Type B pancreatic cell (in vitro differentiated cells): ENCODE measurements at regions not wholly inside any gene's neighbourhood (a gene's known extent, or its start where the extent isn't known, plus 50 kb on each side); places are given as distances from the start of the nearest gene placed in this dataset.

ENCODE experiments used
- DNase-seq: peaks from one replicate; pipeline ENCODE4 v3.0.0; 2021; ENCODE audit warnings: mixed read lengths; ENCODE audit not compliant: unreplicated experiment; ENCODE audit errors: extremely low spot score
- H3K27ac Mint-ChIP-seq: 2 replicates; pipeline ENCODE4 v1.8.0; 2021; ENCODE audit warnings: mild to moderate bottlenecking, mixed read lengths
- H3K27me3 Mint-ChIP-seq: 2 replicates; pipeline ENCODE4 v1.8.0; 2021; ENCODE audit warnings: mixed read lengths
- H3K36me3 Mint-ChIP-seq: 2 replicates; pipeline ENCODE4 v1.8.0; 2021; ENCODE audit warnings: mixed read lengths
- H3K4me1 Mint-ChIP-seq: one replicate; pipeline ENCODE4 v1.8.0; 2021; ENCODE audit warnings: mixed read lengths; ENCODE audit not compliant: unreplicated experiment
- H3K4me3 Mint-ChIP-seq: 2 replicates; pipeline ENCODE4 v1.8.0; 2021; ENCODE audit warnings: mild to moderate bottlenecking, mixed read lengths
- H3K9me3 Mint-ChIP-seq: 2 replicates; pipeline ENCODE4 v1.8.0; 2021; ENCODE audit warnings: mixed read lengths
- CTCF ChIP-seq: fragments of 200-600 bp; sonication (generic); conservative IDR thresholded peaks from 2 replicates; pipeline ENCODE4 v1.5.0; 2021; ENCODE audit warnings: antibody characterized with exemption, mild to moderate bottlenecking

DNA sequence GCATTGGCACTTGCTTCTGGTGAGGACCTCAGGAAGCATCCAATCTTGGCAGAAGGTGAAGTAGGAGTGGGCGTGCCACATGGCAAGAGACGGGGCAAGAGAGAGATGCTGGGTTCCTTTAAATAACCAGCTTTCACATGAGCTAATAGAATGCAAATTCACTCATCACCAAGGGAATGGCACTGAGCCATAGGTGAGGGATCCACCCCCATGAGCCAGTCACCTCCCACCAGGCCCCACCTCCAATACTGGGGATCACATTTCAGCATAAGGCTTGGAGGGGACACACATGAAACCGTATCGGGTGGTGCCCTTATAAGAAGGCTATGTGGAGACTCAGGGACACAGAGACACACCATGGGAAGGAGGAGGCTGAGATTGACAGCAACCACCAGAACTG, 140.0 kb upstream of the MSX1 start:
- no peaks in the 10 kb centered on the region for H3K27me3 Mint-ChIP-seq
- no peak overlapping the region for H3K27ac Mint-ChIP-seq
- TF ChIP-seq CTCF = no peak
- H3K4me1 Mint-ChIP-seq = peaks cover 28% of the 10 kb centered on the region
- no peaks in the 10 kb centered on the region for H3K36me3 Mint-ChIP-seq
- H3K4me3 Mint-ChIP-seq = no peak overlapping the region
- no peak for DNase-seq
- peaks cover 5% of the 10 kb centered on the region for H3K9me3 Mint-ChIP-seq

DNA sequence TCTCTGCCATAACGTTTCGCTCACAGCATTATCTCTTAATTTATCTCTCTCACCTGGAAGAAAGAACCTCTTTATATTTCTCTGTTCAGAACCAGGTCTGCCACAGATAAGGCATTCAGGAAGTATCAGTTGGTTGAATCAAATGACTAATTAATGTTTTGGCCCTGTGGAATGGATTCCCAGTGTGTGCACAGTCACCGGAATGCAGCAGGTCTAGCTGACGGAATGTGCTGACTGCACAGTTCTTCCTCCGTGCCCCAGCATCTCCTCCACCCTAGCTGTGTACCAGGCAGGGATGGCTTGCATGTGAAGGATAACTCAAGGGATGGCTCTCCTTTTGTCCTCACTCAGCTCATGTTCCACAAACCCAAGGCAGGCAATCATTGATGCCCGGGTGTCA, 141.8 kb upstream of the MSX1 start:
- Mint-ChIP-seq H3K27ac (peak overlapping the region; percentile 83), H3K4me3 (peak overlapping the region; percentile 37), H3K36me3 (peaks cover 5% of the 10 kb centered on the region), H3K9me3 (peaks cover 5% of the 10 kb centered on the region), H3K27me3 (no peaks in the 10 kb centered on the region), H3K4me1 (peaks cover 28% of the 10 kb centered on the region)
- no peak for DNase-seq
- TF ChIP-seq CTCF = no peak

DNA sequence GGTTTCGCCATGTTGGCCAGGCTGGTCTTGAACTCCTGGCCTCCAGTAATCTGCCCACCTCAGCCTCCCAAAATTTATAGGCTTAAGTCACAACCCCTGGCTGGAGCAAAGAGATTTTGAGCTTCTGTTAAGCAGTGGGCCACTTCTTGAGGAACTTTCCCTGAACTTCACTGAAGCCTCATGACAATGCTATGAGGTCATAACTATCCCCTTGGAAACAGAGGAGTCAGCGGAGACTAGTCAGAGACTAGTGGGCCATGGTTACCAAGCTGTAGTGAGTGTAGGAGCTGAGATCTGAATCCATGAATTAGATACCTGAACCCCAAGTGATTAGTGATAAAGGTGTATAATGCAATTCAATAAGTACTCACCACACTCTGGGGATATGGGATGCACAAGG, 145.1 kb upstream of the MSX1 start:
- Mint-ChIP-seq H3K4me1 (peaks cover 16% of the 10 kb centered on the region), H3K36me3 (peaks cover 5% of the 10 kb centered on the region), H3K4me3 (no peak overlapping the region), H3K27ac (no peak overlapping the region), H3K9me3 (peaks cover 5% of the 10 kb centered on the region), H3K27me3 (no peaks in the 10 kb centered on the region)
- no peak for TF ChIP-seq CTCF
- no peak for DNase-seq

DNA sequence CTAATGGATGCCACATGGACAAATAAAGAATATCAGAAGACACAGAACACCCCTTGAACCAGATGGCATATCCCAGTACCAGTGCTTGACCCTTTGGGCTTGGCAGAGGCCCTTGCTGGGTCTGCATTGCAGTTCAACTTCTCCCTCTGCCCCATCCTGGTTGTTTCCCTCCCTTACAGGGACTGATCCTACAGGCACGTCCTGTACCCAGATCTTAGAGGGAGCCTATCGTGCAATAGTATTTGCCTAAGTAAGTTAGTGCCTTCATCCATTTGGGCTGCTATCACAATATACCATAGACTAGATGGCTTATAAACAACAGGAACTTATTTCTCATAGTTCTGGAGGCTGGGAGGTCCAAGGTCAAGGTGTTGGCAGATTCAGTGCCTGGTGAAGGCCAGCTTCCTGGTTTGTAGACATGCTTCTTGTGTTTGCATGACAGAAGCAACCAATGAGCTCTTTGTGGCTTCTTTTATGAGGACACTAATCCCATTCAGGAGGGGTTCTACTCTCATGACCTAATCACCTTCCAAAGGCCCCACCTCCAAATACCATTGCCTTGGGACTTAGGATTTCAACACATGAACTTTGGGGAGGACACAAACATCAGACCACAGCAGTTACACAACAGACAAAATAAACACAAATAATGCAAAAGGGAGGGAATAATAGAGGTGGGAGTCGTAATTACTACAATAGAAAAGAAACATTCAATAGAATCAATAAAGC, 146.5 kb upstream of the MSX1 start:
- no peak for DNase-seq
- Mint-ChIP-seq H3K4me3 (no peak overlapping the region), H3K9me3 (peaks cover 5% of the 10 kb centered on the region), H3K27ac (peak overlapping the region; percentile 48), H3K36me3 (peaks cover 5% of the 10 kb centered on the region), H3K4me1 (peaks cover 13% of the 10 kb centered on the region), H3K27me3 (no peaks in the 10 kb centered on the region)
- no peak for TF ChIP-seq CTCF

- H3K4me1 Mint-ChIP-seq = peaks cover 6% of the 10 kb centered on the region
- no peak for TF ChIP-seq CTCF
- no peak overlapping the region for H3K4me3 Mint-ChIP-seq
- H3K27me3 Mint-ChIP-seq = no peaks in the 10 kb centered on the region
- DNase-seq = no peak
- peak overlapping the region; percentile 48 for H3K27ac Mint-ChIP-seq
- peaks cover 5% of the 10 kb centered on the region for H3K36me3 Mint-ChIP-seq
- H3K9me3 Mint-ChIP-seq = no peaks in the 10 kb centered on the region
These were observed 147.6 kb upstream of the MSX1 start for GRCh38 chr4:4711902-4712301.
